HG02623 (cell line): ENCODE measurements at regions not wholly inside any gene's neighbourhood (a gene's known extent, or its start where the extent isn't known, plus 50 kb on each side); places are given as distances from the start of the nearest gene placed in this dataset.
"Not testable (repeated sequence)": the region's sequence is repeated elsewhere in the genome, so short reads cannot be mapped to it uniquely, and the experiment has no call there.

Experiments
- ATAC-seq: cut with Tn5 transposase; IDR thresholded peaks from one replicate; pipeline ENCODE4 v1.9.1; 2021; ENCODE audit warnings: moderate library complexity; ENCODE audit not compliant: unreplicated experiment

DNA sequence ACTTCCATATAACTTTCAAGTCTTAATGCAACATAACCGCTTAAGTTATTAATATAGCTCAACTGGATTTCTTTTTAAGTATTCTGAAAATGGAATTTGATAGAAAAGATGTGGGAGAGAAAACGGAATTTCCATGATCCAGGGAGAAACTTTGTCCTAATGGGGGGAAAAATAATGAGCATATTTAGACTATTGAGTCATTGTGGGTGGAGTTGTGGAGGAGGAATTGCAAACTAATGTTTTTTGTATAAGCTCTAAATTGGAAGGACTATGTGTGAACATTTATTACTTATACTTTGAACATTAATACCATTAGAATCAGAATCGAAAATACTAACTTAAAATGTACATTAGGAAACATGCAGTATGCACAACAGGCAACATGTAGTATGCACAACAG, 159.9 kb upstream of the NEGR1 start:
- ATAC-seq = no peak

DNA sequence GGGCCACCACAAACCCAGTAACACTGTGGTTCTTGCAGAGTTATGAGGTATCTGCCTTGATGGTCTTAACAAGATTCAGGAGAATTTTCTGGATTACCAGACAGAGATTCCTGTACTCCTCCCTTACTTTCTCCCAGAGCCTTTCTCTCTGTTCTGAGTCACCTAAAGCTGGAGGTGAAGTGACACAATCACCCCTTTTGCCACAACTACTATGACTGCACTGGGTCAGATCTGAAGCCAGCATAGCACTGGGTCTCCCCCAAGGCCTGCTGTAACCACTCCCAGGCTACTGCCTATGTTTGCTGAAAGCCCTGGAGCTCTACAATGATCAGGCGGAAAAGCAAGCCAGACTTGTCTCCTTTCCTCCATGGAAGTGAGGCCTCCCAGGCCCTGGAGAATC, 156.7 kb upstream of the NEGR1 start:
- no peak for ATAC-seq

DNA sequence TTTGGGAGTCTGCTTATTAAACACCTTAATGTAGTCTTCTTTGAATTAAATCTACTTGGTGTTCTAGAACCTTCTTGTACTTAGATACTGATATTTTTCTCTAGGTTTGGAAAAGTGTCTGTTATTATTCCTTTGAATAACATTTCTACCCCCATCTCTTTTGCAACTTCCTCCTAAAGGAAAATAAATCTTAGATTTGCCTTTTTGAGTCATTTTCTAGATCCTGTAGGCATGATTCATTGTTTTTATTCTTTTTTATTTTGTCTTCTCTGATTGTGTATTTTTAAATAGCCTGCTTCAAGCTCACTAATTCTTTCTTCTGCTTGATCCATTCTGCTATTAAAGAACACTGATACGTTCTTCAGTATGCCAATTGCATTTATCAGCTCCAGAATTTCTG, 155.9 kb upstream of the NEGR1 start:
- no peak for ATAC-seq

- ATAC-seq = peak; percentile 59
Measured at GRCh38 chr1:72435025-72435424, 152.7 kb upstream of the NEGR1 start.

DNA sequence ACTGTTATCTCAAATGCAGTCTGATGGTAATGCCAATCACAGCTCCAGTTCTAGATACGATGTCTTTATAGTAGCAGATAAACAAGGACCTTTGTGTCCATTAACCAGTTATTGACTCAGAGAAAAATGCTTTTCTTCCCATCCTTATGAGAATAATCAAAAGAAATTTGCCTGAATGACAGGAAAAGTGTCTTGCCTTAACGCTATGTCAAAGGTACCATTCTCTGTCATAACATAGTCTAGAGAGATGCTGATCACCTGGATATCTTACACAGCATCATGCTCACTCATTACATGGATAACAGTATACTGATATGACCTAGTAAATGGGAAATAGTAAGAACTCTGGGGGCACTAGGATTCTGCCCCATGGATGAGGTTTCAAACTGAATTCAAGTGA, 151.7 kb upstream of the NEGR1 start:
- ATAC-seq = no peak

- peak; percentile 64 for ATAC-seq
Measured at GRCh38 chr1:72433591-72433990, 151.3 kb upstream of the NEGR1 start.

- peak; percentile 34 for ATAC-seq
Measured at GRCh38 chr1:72432645-72433267, 150.4 kb upstream of the NEGR1 start.

DNA sequence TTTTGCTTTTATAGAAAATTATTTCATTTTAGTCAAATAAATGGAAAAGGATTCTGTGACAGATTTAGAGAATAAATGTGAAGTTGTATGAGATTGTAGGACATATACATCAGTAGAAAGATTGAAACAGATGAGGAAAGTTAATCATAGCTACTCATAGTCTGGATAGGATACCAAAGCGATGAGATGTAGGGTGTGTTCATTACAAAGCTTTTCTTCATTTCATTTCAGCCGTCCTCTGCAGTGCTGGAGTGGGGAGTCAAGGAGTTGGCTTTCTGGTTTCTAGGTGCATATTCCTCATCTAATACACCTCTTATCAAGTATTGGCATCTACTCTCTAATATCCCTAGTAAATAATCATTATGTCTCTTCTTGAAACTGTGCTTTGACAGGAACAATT, 149.5 kb upstream of the NEGR1 start:
- ATAC-seq = no peak

GRCh38 chr1:72428276-72428675, 145.9 kb upstream of the NEGR1 start:
- ATAC-seq = not testable (repeated sequence)

- no peak for ATAC-seq
Measured at GRCh38 chr1:72419229-72419628, 136.9 kb upstream of the NEGR1 start.

GRCh38 chr1:72412286-72412685, 129.9 kb upstream of the NEGR1 start:
- ATAC-seq = no peak

- no peak for ATAC-seq
Measured at GRCh38 chr1:72399807-72400206, 117.5 kb upstream of the NEGR1 start.

- ATAC-seq = no peak
Measured at GRCh38 chr1:72397786-72398185, 115.4 kb upstream of the NEGR1 start.

- ATAC-seq = no peak
Measured at GRCh38 chr1:72394457-72394856, 112.1 kb upstream of the NEGR1 start.

GRCh38 chr1:72379072-72379471, 96.7 kb upstream of the NEGR1 start:
- ATAC-seq = no peak

DNA sequence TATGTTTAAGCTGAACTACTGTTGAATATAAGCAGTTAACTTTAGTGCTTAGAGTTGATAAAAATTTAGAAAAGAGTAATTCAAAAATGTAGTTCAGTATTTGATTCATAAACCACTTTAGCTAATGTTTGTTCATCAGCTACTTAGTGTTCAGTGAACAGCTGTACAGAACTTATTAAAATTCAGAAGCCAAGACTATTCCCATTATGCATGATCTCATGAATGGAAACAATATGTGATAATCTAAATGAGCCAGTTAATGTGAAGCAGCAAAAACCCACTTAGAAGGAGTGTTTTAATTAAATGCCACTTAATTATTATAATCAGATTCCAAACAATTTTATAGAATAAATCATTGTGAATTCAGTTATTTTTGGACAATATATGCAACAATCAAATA, 92.9 kb upstream of the NEGR1 start:
- no peak for ATAC-seq

DNA sequence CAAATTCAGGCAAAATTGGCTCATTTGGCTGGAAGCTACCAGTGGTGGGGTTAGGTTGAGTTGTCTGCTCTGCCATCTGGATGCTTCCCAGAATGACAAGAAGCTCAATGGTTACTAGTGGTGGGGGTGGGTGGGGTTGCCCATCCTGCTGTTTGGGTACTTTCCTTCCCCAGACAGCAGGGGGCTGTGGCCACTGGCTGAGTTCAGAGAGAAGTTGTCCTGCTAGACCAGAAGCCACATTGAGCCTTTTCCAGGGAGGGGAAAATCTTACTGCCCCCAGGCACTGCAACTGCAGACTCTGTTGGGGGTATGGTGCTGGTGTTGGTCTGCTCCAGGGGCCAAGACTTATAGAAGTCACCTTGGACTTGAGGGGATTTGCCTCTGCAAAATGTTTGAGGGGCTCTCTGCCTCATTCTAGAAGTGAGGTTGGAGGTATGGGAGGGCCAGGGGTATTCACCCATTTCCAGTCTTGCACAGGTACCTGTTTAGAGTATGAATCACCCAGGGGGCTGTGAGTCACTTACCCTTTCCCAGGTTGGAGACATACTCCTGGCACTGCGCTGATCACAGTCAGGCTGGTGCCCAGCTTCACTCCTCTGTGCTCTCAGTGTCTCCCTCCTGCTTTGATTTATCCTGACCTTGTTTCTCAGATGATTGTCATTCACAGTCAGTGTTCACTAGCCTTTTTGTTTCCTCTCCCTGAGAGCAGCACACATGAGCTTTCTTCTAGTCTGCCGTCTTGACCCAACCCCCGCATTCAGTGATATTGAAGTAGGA, 89.1 kb upstream of the NEGR1 start:
- no peak for ATAC-seq

DNA sequence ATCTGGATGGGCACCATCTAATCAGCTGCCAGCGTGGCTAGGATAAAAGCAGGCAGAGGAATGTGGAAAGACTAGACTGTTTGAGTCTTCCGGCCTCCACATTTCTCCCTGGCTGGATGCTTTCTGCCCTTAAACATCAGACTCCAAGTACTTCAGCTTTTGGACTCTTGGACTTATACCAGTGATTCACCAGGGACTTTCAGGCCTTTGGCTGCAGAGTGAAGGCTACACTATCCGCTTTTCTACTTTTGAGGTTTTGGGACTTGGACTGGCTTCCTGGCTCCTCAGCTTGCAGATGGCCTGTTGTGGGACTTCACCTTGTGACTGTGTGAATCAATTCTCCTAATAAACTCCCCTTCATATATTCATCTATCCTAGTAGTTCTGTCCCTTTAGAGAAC, 88.5 kb upstream of the NEGR1 start:
- not testable (repeated sequence) for ATAC-seq

DNA sequence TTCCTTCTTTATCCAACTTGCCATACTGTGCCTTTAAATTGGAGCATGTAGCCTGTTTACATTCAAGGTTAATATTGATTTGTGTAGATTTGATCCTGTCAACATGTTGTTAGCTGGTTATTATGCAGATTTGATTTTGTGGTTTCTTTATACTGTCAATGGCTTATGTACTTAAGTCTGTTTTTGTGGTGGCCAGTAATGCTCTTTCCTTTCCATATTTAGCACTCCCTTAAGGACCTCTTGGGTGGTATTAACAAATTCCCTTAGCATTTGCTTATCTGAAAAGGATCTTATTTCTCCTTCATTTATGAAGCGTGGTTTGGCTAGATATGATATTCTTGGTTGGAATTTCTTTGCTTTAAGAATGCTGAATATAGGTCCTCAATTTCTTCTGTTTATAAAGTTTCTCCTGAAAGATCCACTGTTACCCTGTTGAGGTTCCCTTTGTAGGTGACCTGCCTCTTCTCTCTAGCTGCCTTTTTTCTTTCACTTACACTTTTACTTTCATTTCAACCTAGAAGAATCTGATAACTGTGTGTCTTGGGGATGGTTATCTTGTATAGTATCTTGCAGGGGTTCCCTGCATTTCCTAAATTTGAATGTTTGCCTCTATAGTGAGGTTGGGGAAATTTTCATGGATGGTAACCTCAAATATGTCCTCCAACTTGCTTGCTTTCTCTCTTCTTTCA, 86.9 kb upstream of the NEGR1 start:
- no peak for ATAC-seq

DNA sequence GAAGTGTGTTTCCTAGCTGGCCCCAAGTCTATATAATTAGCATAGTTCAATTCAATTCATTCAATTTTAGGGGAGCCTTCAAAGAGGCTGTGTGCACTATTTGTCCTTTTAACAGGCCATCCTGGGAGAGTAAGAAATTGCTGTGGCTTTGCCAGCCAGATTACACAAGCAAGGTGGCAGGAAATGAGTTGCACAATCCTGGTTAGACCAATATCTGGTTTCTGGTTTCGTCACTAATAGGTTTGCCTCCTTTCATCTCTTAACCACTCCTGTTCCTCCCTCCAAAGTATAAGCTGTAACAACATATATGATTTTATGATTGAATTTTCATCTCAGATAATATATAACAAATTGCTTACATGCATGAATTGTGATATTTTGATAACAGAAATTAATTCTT, 84.1 kb upstream of the NEGR1 start:
- no peak for ATAC-seq

- no peak for ATAC-seq
Measured at GRCh38 chr1:72365693-72366092, 83.4 kb upstream of the NEGR1 start.

DNA sequence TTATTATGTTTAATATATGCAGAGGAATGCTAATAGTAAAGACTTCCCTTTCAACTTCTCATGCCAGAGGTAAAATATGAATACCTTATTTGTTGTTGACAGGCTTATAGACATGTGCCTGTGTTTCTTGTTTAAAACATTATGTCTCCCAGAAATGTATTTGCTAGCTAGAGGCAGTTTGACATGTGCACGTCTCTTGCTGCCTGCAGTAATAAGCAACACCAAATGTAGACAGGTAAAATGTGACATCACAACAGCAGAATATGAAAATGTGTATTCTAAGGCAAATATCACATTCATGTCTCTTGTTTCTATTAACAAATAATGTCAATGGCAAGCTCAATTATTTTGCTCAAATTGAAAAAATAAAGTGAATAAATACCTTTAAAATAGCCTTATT, 80.2 kb upstream of the NEGR1 start:
- no peak for ATAC-seq
